ENCODE measurements at regions not wholly inside any gene's neighbourhood (a gene's known extent, or its start where the extent isn't known, plus 50 kb on each side); places are given as distances from the start of the nearest gene placed in this dataset.
"Not testable (repeated sequence)": the region's sequence is repeated elsewhere in the genome, so short reads cannot be mapped to it uniquely, and the experiment has no call there.

GRCh38 chr4:57734104-57734670 is 624.0 kb upstream of the IGFBP7 start:
- BruUV-seq (replicated peaks) = no TSS peak
- Histone ChIP-seq H3K27me3 (replicated peaks; ENCODE audit: control insufficient read depth, insufficient read depth, low read length) (no peaks in the 10 kb centered on the region), H3K4me3 (ENCODE audit: low read depth, low read length) (no peak overlapping the region), H3K9me3 (no peaks in the 10 kb centered on the region), H3K36me3 (ENCODE audit: control insufficient read depth, insufficient read depth, low read length) (no peaks in the 10 kb centered on the region), H3K4me1 (no peaks in the 10 kb centered on the region)
- no peak for DNase-seq
- intact Hi-C loops (cut with micrococcal nuclease; ENCODE audit: unreplicated experiment) = no loop called here
- ChIA-PET CTCF (no interaction called here), POLR2A (no interaction called here)
- Mint-ChIP-seq H3K4me1 (ENCODE audit: low read depth, unreplicated experiment) (no peaks in the 10 kb centered on the region), H3K27ac (ENCODE audit: unreplicated experiment) (no peak overlapping the region), H3K27me3 (ENCODE audit: insufficient read depth, unreplicated experiment) (no peaks in the 10 kb centered on the region), H3K9me3 (ENCODE audit: unreplicated experiment) (no peaks in the 10 kb centered on the region), H3K4me3 (ENCODE audit: unreplicated experiment) (no peak overlapping the region), H3K36me3 (ENCODE audit: insufficient read depth, unreplicated experiment) (no peaks in the 10 kb centered on the region)
- TF ChIP-seq, protein P1, sequence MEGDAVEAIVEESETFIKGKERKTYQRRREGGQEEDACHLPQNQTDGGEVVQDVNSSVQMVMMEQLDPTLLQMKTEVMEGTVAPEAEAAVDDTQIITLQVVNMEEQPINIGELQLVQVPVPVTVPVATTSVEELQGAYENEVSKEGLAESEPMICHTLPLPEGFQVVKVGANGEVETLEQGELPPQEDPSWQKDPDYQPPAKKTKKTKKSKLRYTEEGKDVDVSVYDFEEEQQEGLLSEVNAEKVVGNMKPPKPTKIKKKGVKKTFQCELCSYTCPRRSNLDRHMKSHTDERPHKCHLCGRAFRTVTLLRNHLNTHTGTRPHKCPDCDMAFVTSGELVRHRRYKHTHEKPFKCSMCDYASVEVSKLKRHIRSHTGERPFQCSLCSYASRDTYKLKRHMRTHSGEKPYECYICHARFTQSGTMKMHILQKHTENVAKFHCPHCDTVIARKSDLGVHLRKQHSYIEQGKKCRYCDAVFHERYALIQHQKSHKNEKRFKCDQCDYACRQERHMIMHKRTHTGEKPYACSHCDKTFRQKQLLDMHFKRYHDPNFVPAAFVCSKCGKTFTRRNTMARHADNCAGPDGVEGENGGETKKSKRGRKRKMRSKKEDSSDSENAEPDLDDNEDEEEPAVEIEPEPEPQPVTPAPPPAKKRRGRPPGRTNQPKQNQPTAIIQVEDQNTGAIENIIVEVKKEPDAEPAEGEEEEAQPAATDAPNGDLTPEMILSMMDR (IDR thresholded peaks at IDR 0.05; ENCODE audit: insufficient read depth in 1 of 2, low read depth in 1 of 2, low read length in 1 of 2, severe bottlenecking in 1 of 2, unreplicated experiment in 1 of 2) = no peak

DNA sequence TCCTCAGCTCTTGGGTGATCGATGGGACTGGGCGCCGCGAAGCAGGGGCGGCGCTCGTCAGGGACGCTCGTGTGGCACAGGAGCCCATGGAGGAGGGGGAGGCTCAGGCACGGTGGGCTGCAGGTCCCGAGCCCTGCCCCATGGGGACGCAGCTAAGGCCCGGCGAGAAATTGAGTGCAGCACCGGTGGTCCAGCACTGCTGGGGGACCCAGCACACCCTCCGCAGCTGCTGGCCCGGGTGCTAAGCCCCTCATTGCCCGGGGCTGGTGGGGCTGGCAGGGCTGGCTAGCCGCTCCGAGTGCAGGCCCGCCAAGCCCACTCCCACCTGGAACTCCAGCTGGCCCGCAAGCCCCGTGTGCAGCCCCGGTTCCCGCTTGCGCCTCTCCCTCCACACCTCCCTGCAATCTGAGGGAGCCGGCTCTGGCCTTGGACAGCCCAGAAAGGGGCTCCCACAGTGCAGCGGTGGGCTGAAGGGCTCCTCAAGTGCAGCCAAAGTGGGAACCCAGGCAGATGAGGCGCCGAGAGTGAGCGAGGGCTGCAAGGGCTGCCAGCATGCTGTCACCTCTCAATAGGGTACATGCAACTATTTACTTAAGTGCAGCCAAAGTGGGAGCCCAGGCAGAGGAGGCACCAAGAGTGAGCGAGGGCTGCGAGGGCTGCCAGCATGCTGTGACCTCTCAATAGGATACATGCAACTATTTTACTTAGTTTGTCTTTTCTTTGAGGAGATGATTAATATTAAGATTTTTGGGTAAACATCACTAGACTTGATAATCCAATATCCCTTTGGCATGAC is 619.8 kb upstream of the IGFBP7 start:
- H3K27ac Mint-ChIP-seq (ENCODE audit: unreplicated experiment); BruUV-seq (replicated peaks); H3K27me3 ChIP-seq (replicated peaks; ENCODE audit: control insufficient read depth, insufficient read depth, low read length); H3K4me3 ChIP-seq (ENCODE audit: low read depth, low read length); CTCF ChIA-PET; H3K36me3 ChIP-seq (ENCODE audit: control insufficient read depth, insufficient read depth, low read length); DNase-seq; intact Hi-C loops (cut with micrococcal nuclease; ENCODE audit: unreplicated experiment); H3K4me1 ChIP-seq; POLR2A ChIA-PET; H3K9me3 Mint-ChIP-seq (ENCODE audit: unreplicated experiment); H3K9me3 ChIP-seq; H3K36me3 Mint-ChIP-seq (ENCODE audit: insufficient read depth, unreplicated experiment); H3K27me3 Mint-ChIP-seq (ENCODE audit: insufficient read depth, unreplicated experiment); H3K4me3 Mint-ChIP-seq (ENCODE audit: unreplicated experiment); H3K4me1 Mint-ChIP-seq (ENCODE audit: low read depth, unreplicated experiment): not testable (repeated sequence)

- H3K4me3 Mint-ChIP-seq (ENCODE audit: unreplicated experiment) = no peak overlapping the region
Observed at GRCh38 chr4:57726154-57726553, 616.0 kb upstream of the IGFBP7 start.

More at GRCh38 chr4:57726154-57726553, 616.0 kb upstream of the IGFBP7 start:
- ChIA-PET CTCF (no interaction called here), POLR2A (no interaction called here)
- Mint-ChIP-seq H3K4me1 (ENCODE audit: low read depth, unreplicated experiment) (no peaks in the 10 kb centered on the region), H3K9me3 (ENCODE audit: unreplicated experiment) (no peaks in the 10 kb centered on the region), H3K27me3 (ENCODE audit: insufficient read depth, unreplicated experiment) (no peaks in the 10 kb centered on the region), H3K27ac (ENCODE audit: unreplicated experiment) (no peak overlapping the region), H3K36me3 (ENCODE audit: insufficient read depth, unreplicated experiment) (no peaks in the 10 kb centered on the region)
- Histone ChIP-seq H3K36me3 (ENCODE audit: control insufficient read depth, insufficient read depth, low read length) (no peaks in the 10 kb centered on the region), H3K9me3 (no peaks in the 10 kb centered on the region), H3K27me3 (replicated peaks; ENCODE audit: control insufficient read depth, insufficient read depth, low read length) (no peaks in the 10 kb centered on the region), H3K4me3 (ENCODE audit: low read depth, low read length) (no peak overlapping the region), H3K4me1 (no peaks in the 10 kb centered on the region)
- DNase-seq = no peak
- TF ChIP-seq, protein P1 (IDR thresholded peaks at IDR 0.05; ENCODE audit: insufficient read depth in 1 of 2, low read depth in 1 of 2, low read length in 1 of 2, severe bottlenecking in 1 of 2, unreplicated experiment in 1 of 2) = no peak
- intact Hi-C loops (cut with micrococcal nuclease; ENCODE audit: unreplicated experiment) = no loop called here
- no TSS peak for BruUV-seq (replicated peaks)

All from Caco-2 (cell line).